Smooth muscle cell (in vitro differentiated cells): ENCODE measurements at regions not wholly inside any gene's neighbourhood (a gene's known extent, or its start where the extent isn't known, plus 50 kb on each side); places are given as distances from the start of the nearest gene placed in this dataset.

Experiments
- DNase-seq: peaks from one replicate; lab custom pipeline; 2025; ENCODE audit not compliant: unreplicated experiment; lab: John Stamatoyannopoulos, UW
- H2AFZ ChIP-seq: fragments of 200-600 bp; sonication (generic); 2 replicates; pipeline ENCODE4 v1.6.0; 2016; ENCODE audit warnings: antibody characterized with exemption, low read depth, mild to moderate bottlenecking
- H3F3A ChIP-seq: fragments of 200-600 bp; sonication (generic); 2 replicates; pipeline ENCODE4 v1.6.0; 2017; ENCODE audit warnings: antibody characterized with exemption, low read depth
- H3K27ac ChIP-seq: fragments of 200-600 bp; sonication (generic); 2 replicates; pipeline ENCODE4 v1.5.1; 2016; ENCODE audit warnings: low read depth, mild to moderate bottlenecking
- H3K27me3 ChIP-seq: fragments of 200-600 bp; sonication (generic); 2 replicates; pipeline ENCODE4 v1.6.1; 2016; ENCODE audit warnings: low read depth, mild to moderate bottlenecking
- H3K36me3 ChIP-seq: fragments of 200-600 bp; sonication (generic); 2 replicates; pipeline ENCODE4 v1.5.1; 2016; ENCODE audit warnings: low read depth
- H3K4me1 ChIP-seq: fragments of 200-600 bp; sonication (generic); 2 replicates; pipeline ENCODE4 v1.5.1; 2016; ENCODE audit warnings: low read depth
- H3K4me2 ChIP-seq: fragments of 200-600 bp; sonication (generic); 2 replicates; pipeline ENCODE4 v1.6.0; 2016; ENCODE audit warnings: mild to moderate bottlenecking
- H3K4me3 ChIP-seq: fragments of 200-600 bp; sonication (generic); 2 replicates; pipeline ENCODE4 v1.5.1; 2016; ENCODE audit warnings: mild to moderate bottlenecking
- H3K79me2 ChIP-seq: fragments of 200-600 bp; sonication (generic); 2 replicates; pipeline ENCODE4 v1.6.0; 2016; ENCODE audit warnings: low read depth, mild to moderate bottlenecking
- H3K9ac ChIP-seq: fragments of 200-600 bp; sonication (generic); 2 replicates; pipeline ENCODE4 v1.6.0; 2016; ENCODE audit warnings: low read depth
- H3K9me3 ChIP-seq: fragments of 200-600 bp; sonication (generic); replicated peaks from 2 replicates; pipeline ENCODE4 v1.5.1; 2016; ENCODE audit warnings: low read depth
- H4K20me1 ChIP-seq: fragments of 200-600 bp; sonication (generic); 2 replicates; pipeline ENCODE4 v1.6.0; 2016; ENCODE audit warnings: low read depth
- WGBS: methylation state at CpG from one replicate; pipeline ENCODE4 v1.1.7; 2016; ENCODE audit warnings: low lambda C conversion rate; 5-methylcytosine and 5-hydroxymethylcytosine counted together
- TF ChIP-seq, protein P1 (sequence below): fragments of 200-600 bp; sonication (generic); IDR thresholded peaks from 2 replicates; pipeline ENCODE4 v1.5.1; 2017; ENCODE audit warnings: borderline replicate concordance, mild to moderate bottlenecking, antibody characterized with exemption; ENCODE audit not compliant: insufficient read depth, poor library complexity, severe bottlenecking

DNA sequence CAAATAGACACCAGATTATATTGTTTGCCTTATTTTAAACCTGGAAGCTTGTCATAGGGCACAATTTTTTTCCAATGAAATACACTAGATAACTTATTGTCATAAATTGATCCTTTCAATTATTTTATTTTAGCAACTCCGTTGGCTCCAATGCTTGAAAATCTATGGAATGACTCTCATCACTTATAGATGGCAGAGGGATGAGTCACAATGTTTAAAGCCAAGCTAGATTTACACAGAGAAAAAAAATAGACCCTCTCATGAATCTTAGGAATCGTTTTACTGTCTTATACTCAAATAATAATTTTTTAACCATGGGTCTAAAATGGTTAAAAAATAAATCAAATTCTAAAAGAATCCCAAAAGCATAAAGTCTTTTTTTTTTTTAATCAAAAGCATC lies 1276.6 kb upstream of the FLRT2 start:
- no peak for DNase-seq
- Histone ChIP-seq H3F3A (no peaks in the 10 kb centered on the region), H3K9me3 (no peaks in the 10 kb centered on the region), H3K27me3 (no peaks in the 10 kb centered on the region), H3K4me2 (peak overlapping the region; percentile 34), H3K9ac (no peak overlapping the region), H2AFZ (peak overlapping the region; percentile 0), H3K4me1 (peaks cover 47% of the 10 kb centered on the region), H4K20me1 (no peaks in the 10 kb centered on the region), H3K4me3 (no peak overlapping the region), H3K79me2 (no peaks in the 10 kb centered on the region), H3K27ac (no peak overlapping the region), H3K36me3 (no peaks in the 10 kb centered on the region)
- 7% methylated on average over 2 of the region's 2 CpGs for WGBS
- TF ChIP-seq, protein P1, sequence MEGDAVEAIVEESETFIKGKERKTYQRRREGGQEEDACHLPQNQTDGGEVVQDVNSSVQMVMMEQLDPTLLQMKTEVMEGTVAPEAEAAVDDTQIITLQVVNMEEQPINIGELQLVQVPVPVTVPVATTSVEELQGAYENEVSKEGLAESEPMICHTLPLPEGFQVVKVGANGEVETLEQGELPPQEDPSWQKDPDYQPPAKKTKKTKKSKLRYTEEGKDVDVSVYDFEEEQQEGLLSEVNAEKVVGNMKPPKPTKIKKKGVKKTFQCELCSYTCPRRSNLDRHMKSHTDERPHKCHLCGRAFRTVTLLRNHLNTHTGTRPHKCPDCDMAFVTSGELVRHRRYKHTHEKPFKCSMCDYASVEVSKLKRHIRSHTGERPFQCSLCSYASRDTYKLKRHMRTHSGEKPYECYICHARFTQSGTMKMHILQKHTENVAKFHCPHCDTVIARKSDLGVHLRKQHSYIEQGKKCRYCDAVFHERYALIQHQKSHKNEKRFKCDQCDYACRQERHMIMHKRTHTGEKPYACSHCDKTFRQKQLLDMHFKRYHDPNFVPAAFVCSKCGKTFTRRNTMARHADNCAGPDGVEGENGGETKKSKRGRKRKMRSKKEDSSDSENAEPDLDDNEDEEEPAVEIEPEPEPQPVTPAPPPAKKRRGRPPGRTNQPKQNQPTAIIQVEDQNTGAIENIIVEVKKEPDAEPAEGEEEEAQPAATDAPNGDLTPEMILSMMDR = no peak

DNA sequence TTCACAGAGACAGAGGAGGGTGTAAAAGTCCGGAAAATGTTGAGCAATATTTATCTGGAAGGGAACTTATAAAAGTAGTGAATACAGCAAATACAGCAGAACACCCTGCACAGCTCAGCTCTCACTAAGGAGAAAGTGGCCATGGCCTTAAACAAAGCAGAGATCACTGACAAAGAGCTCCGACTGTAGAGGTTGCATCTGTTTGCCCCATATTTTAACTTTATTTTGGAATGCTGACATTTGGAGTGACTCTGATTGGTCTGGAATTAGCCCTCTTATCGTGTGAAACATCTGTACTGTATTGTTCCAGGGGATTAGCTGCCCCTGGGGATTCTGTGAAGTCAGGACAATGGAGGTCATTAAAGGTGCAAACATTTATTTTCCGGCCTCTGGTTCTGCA lies 1275.7 kb upstream of the FLRT2 start:
- H3K4me3 ChIP-seq = no peak overlapping the region
- H3K9me3 ChIP-seq = no peaks in the 10 kb centered on the region
- H3F3A ChIP-seq = no peaks in the 10 kb centered on the region
- no peaks in the 10 kb centered on the region for H3K36me3 ChIP-seq
- 14% methylated on average over 4 of the region's 4 CpGs for WGBS
- H3K27ac ChIP-seq = no peak overlapping the region
- H3K27me3 ChIP-seq = no peaks in the 10 kb centered on the region
- no peaks in the 10 kb centered on the region for H4K20me1 ChIP-seq
- no peak overlapping the region for H3K9ac ChIP-seq
- H3K79me2 ChIP-seq = no peaks in the 10 kb centered on the region
- no peak for DNase-seq
- TF ChIP-seq, protein P1 = no peak
- H3K4me1 ChIP-seq = peaks cover 47% of the 10 kb centered on the region
- H2AFZ ChIP-seq = peak overlapping the region; percentile 40
- peak overlapping the region; percentile 24 for H3K4me2 ChIP-seq

DNA sequence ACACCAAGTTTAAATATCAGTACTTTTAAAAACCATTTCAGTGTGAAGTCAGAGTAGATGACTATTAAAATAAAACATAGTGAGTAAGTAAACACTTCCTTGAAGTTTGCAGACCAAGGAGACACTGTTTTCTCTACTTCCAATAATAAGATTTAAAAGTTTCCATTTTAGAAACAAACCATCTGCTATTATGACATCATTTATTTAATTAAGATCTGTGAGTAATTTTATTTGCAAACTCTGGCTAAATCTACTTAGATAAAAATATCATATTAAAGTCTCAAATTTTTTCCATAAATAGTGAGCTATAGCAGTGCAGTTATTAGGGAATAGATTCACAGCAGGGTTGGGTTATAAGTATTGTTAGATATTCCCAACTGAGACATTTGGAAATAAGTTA lies 1267.0 kb upstream of the FLRT2 start:
- H3K27ac ChIP-seq = no peak overlapping the region
- no peaks in the 10 kb centered on the region for H3K79me2 ChIP-seq
- no peak overlapping the region for H2AFZ ChIP-seq
- H3K4me2 ChIP-seq = no peak overlapping the region
- H4K20me1 ChIP-seq = no peaks in the 10 kb centered on the region
- no peaks in the 10 kb centered on the region for H3K27me3 ChIP-seq
- H3K4me1 ChIP-seq = no peaks in the 10 kb centered on the region
- H3K9ac ChIP-seq = no peak overlapping the region
- H3K9me3 ChIP-seq = no peaks in the 10 kb centered on the region
- H3K36me3 ChIP-seq = no peaks in the 10 kb centered on the region
- DNase-seq = no peak
- TF ChIP-seq, protein P1 = no peak
- H3F3A ChIP-seq = no peaks in the 10 kb centered on the region
- no peak overlapping the region for H3K4me3 ChIP-seq

DNA sequence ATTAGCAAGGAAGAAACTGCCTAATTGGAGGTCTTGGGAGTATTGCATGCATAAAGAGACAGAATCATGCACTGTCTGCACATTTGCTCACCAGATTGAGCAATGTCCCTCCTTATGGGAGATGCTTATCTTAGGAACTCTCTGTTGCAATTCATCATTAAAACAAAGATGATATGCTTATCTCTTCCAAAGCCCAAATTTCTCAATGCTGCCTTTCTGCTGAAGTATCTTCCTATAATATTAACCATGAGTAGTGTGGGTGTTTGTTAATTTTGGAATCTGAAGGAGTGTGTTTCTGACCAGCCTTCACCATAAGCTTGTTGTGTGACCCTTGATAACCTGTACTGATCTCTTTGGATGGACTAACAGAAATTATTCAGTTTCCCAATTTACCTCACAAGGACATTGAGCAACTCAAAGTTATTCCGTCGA lies 1257.6 kb upstream of the FLRT2 start:
- no peaks in the 10 kb centered on the region for H3F3A ChIP-seq
- H2AFZ ChIP-seq = no peak overlapping the region
- no peak overlapping the region for H3K27ac ChIP-seq
- DNase-seq = no peak
- H3K9me3 ChIP-seq = no peaks in the 10 kb centered on the region
- no peaks in the 10 kb centered on the region for H3K27me3 ChIP-seq
- no peaks in the 10 kb centered on the region for H3K4me1 ChIP-seq
- H4K20me1 ChIP-seq = no peaks in the 10 kb centered on the region
- H3K9ac ChIP-seq = no peak overlapping the region
- H3K36me3 ChIP-seq = no peaks in the 10 kb centered on the region
- TF ChIP-seq, protein P1 = no peak
- 67% methylated on average over 2 of the region's 2 CpGs for WGBS
- H3K79me2 ChIP-seq = no peaks in the 10 kb centered on the region
- H3K4me3 ChIP-seq = no peak overlapping the region
- H3K4me2 ChIP-seq = no peak overlapping the region
